H9 (cell line): ENCODE measurements at regions not wholly inside any gene's neighbourhood (a gene's known extent, or its start where the extent isn't known, plus 50 kb on each side); places are given as distances from the start of the nearest gene placed in this dataset.

Source experiments
- DNase-seq: peaks from one replicate; pipeline ENCODE4 v3.0.0-alpha.2; 2017
- H2AFZ ChIP-seq: one replicate; pipeline ENCODE4 v1.6.1; 2013; ENCODE audit warnings: mild to moderate bottlenecking, low read length, control low read depth, moderate library complexity
- H2AK5ac ChIP-seq: 2 replicates; pipeline ENCODE4 v1.6.1; 2013; ENCODE audit warnings: low read length, control low read depth, mixed read lengths; ENCODE audit not compliant: insufficient read length
- H2BK120ac ChIP-seq: one replicate; pipeline ENCODE4 v1.6.1; 2013; ENCODE audit warnings: low read depth, mild to moderate bottlenecking, low read length, control low read depth, inconsistent platforms; ENCODE audit not compliant: poor library complexity, severe bottlenecking
- H2BK12ac ChIP-seq: 2 replicates; pipeline ENCODE4 v1.6.1; 2013; ENCODE audit warnings: low read length, control low read depth, mixed read lengths, low read depth; ENCODE audit not compliant: insufficient read length
- H2BK15ac ChIP-seq: 2 replicates; pipeline ENCODE4 v1.6.1; 2013; ENCODE audit warnings: low read depth, low read length, control low read depth
- H2BK20ac ChIP-seq: one replicate; pipeline ENCODE4 v1.6.1; 2013; ENCODE audit warnings: low read depth, mild to moderate bottlenecking, low read length, control low read depth, inconsistent platforms; ENCODE audit not compliant: poor library complexity, severe bottlenecking
- H2BK5ac ChIP-seq: 2 replicates; pipeline ENCODE4 v1.6.1; 2013; ENCODE audit warnings: low read length, control low read depth, mixed read lengths; ENCODE audit not compliant: insufficient read length
- H3K14ac ChIP-seq: 2 replicates; pipeline ENCODE4 v1.6.1; 2013; ENCODE audit warnings: low read length, control low read depth; ENCODE audit not compliant: insufficient read depth
- H3K18ac ChIP-seq: 2 replicates; pipeline ENCODE4 v1.6.1; 2013; ENCODE audit warnings: low read depth, mild to moderate bottlenecking, mixed read lengths, low read length, control low read depth; ENCODE audit not compliant: insufficient read length
- H3K23ac ChIP-seq: 2 replicates; pipeline ENCODE4 v1.6.1; 2013; ENCODE audit warnings: low read length, control low read depth, mixed read lengths, low read depth; ENCODE audit not compliant: insufficient read length
- H3K23me2 ChIP-seq: 2 replicates; pipeline ENCODE4 v1.6.1; 2013; ENCODE audit warnings: low read depth, mild to moderate bottlenecking, mixed read lengths, low read length, control low read depth; ENCODE audit not compliant: insufficient read length, poor library complexity, severe bottlenecking
- H3K27ac ChIP-seq: 2 replicates; pipeline ENCODE4 v1.5.1; 2013; ENCODE audit warnings: low read length, control low read depth, mixed read lengths, low read depth; ENCODE audit not compliant: insufficient read length
- H3K27me3 ChIP-seq: 2 replicates; pipeline ENCODE4 v1.6.1; 2013; ENCODE audit warnings: low read length, control low read depth, inconsistent platforms; ENCODE audit not compliant: insufficient read depth
- H3K4ac ChIP-seq: 2 replicates; pipeline ENCODE4 v1.6.1; 2013; ENCODE audit warnings: low read depth, mild to moderate bottlenecking, control low read depth, inconsistent platforms, low read length, moderate library complexity
- H3K4me1 ChIP-seq: 2 replicates; pipeline ENCODE4 v1.6.1; 2013; ENCODE audit warnings: low read length, control low read depth, inconsistent platforms; ENCODE audit not compliant: insufficient read depth
- H3K4me2 ChIP-seq: 2 replicates; pipeline ENCODE4 v1.6.1; 2013; ENCODE audit warnings: low read length, control low read depth, mixed read lengths; ENCODE audit not compliant: insufficient read length, insufficient read depth
- H3K56ac ChIP-seq: 2 replicates; pipeline ENCODE4 v1.6.1; 2013; ENCODE audit warnings: low read depth, mild to moderate bottlenecking, mixed read lengths, low read length, control low read depth; ENCODE audit not compliant: insufficient read length
- H3K79me1 ChIP-seq: 2 replicates; pipeline ENCODE4 v1.6.1; 2013; ENCODE audit warnings: low read depth, mild to moderate bottlenecking, moderate library complexity, low read length, control low read depth, inconsistent platforms; ENCODE audit not compliant: insufficient read depth, poor library complexity, severe bottlenecking
- H3K79me2 ChIP-seq: 2 replicates; pipeline ENCODE4 v1.6.1; 2013; ENCODE audit warnings: low read length, control low read depth, inconsistent platforms; ENCODE audit not compliant: insufficient read depth
- H3K9ac ChIP-seq: 2 replicates; pipeline ENCODE4 v1.6.1; 2013; ENCODE audit warnings: low read length, control low read depth, mixed read lengths; ENCODE audit not compliant: insufficient read length; ENCODE audit errors: extremely low read depth
- H3K9me3 ChIP-seq: one replicate; pipeline ENCODE4 v1.6.1; 2013; ENCODE audit warnings: low read depth, low read length, inconsistent platforms; ENCODE audit not compliant: control insufficient read depth
- H3T11ph ChIP-seq: one replicate; pipeline ENCODE4 v1.6.1; 2013; ENCODE audit warnings: mild to moderate bottlenecking, low read length, control low read depth, inconsistent platforms
- H4K20me1 ChIP-seq: one replicate; pipeline ENCODE4 v1.6.1; 2013; ENCODE audit not compliant: control insufficient read depth, insufficient read length, insufficient read depth
- H4K5ac ChIP-seq: 2 replicates; pipeline ENCODE4 v1.6.1; 2013; ENCODE audit warnings: low read depth, mild to moderate bottlenecking, mixed read lengths, low read length, control low read depth; ENCODE audit not compliant: insufficient read length
- H4K8ac ChIP-seq: replicated peaks from 2 replicates; pipeline ENCODE4 v1.6.1; 2013; ENCODE audit warnings: low read length, control low read depth, mixed read lengths, low read depth; ENCODE audit not compliant: insufficient read length
- H4K91ac ChIP-seq: 2 replicates; pipeline ENCODE4 v1.6.1; 2013; ENCODE audit warnings: low read depth, mild to moderate bottlenecking, moderate library complexity, mixed read lengths, low read length, control low read depth; ENCODE audit not compliant: insufficient read length
- H3K27ac Mint-ChIP-seq, 3 experiments: 2 replicates in 2 of 3; 3 replicates in 1 of 3; pipeline ENCODE4 v1.8.0; 2020 to 2021; ENCODE audit warnings: mixed read lengths in 3 of 3, mild to moderate bottlenecking in 1 of 3, moderate library complexity in 1 of 3
- H3K27me3 Mint-ChIP-seq: 2 replicates; pipeline ENCODE4 v1.8.0; 2021; ENCODE audit warnings: low read depth, mild to moderate bottlenecking, moderate library complexity, mixed read lengths
- H3K36me3 Mint-ChIP-seq, 3 experiments: 2 replicates in 2 of 3; 3 replicates in 1 of 3; pipeline ENCODE4 v1.8.0; 2020 to 2021; ENCODE audit warnings: low read depth in 3 of 3, mixed read lengths in 3 of 3; ENCODE audit not compliant: insufficient read depth in 1 of 3
- H3K4me1 Mint-ChIP-seq, 2 experiments: 2 replicates each; pipeline ENCODE4 v1.8.0; 2020; ENCODE audit warnings: mixed read lengths in 2 of 2
- H3K4me3 Mint-ChIP-seq, 2 experiments: 2 replicates in 1 of 2; 3 replicates in 1 of 2; pipeline ENCODE4 v1.8.0; 2020 to 2021; ENCODE audit warnings: mild to moderate bottlenecking in 2 of 2, mixed read lengths in 2 of 2, moderate library complexity in 1 of 2
- H3K9me3 Mint-ChIP-seq, 2 experiments: 2 replicates in 1 of 2; 3 replicates in 1 of 2; pipeline ENCODE4 v1.8.0; 2020; ENCODE audit warnings: mild to moderate bottlenecking in 2 of 2, mixed read lengths in 2 of 2, moderate library complexity in 1 of 2
- CTCF ChIP-seq: fragments of 200-600 bp; sonication (generic); conservative IDR thresholded peaks from 3 replicates; pipeline ENCODE4 v1.8.0; 2021; ENCODE audit warnings: antibody characterized with exemption, mild to moderate bottlenecking
- WGBS: extraction: QIAGEN DNeasy Blood & Tissue Kit; methylation state at CpG from one replicate; pipeline ENCODE4 v1.1.7; 2013; ENCODE audit warnings: missing lambda C conversion rate, low lambda C conversion rate, mixed read lengths; ENCODE audit not compliant: insufficient read length; ENCODE audit errors: extremely low coverage; 5-methylcytosine and 5-hydroxymethylcytosine counted together

DNA sequence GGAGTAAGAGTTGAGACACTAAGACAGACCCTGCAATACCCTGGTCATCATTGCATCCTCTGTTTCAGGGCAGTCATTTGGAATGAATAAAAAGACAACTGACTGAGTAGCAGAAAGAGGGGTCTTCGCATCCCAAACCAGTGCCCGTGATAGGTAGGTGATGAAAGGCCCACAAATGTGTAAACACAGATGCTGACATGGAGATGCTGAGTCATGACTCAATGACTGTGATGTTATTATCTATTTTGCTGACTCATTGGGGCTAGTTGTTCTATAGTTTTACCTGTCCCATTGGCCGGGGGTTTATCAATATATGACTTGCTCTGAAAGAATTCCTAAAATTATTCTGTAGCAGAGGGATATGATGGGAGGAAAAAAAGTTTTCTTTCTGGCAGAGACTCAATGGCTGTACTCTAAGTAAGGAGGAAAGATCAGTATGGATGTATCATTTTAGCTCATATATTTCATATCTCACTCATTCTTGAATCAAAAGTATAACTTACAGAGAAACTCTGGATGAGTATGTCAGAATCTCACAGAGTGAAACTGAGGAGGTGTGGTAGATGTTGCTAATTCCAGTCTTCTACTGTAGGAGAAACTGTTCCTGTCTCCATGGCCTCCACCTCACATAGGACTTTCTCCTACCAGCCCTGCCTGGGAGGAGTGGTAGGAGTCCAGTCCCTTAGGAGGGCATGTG, 119.9 kb upstream of the PREP start:
- no peak overlapping the region for H4K8ac ChIP-seq
- H2BK5ac ChIP-seq, result no peak overlapping the region
- H3K27me3 ChIP-seq, result no peaks in the 10 kb centered on the region
- no peaks in the 10 kb centered on the region for H3K23me2 ChIP-seq
- no CpG with 5 or more reads among the region's 3 CpGs for WGBS
- H3K36me3 Mint-ChIP-seq, result no peaks in the 10 kb centered on the region; a peak in 1 of 7 replicates
- H3K9ac ChIP-seq, result no peak overlapping the region
- H3K79me1 ChIP-seq, result no peaks in the 10 kb centered on the region
- H2AFZ ChIP-seq, result no peak overlapping the region
- H3K27ac ChIP-seq, result no peak overlapping the region
- no peaks in the 10 kb centered on the region for H3K9me3 ChIP-seq
- H2BK20ac ChIP-seq, result no peak overlapping the region
- peaks cover 4% of the 10 kb centered on the region in 2 experiments; a peak in 4 of 5 replicates for H3K9me3 Mint-ChIP-seq
- H3K56ac ChIP-seq, result no peak overlapping the region
- no peak for DNase-seq
- H3K14ac ChIP-seq, result no peak overlapping the region
- no peak overlapping the region for H2AK5ac ChIP-seq
- H3K4me2 ChIP-seq, result no peak overlapping the region
- H3K79me2 ChIP-seq, result no peaks in the 10 kb centered on the region; the same call in 1 of the 2 replicates
- no peak overlapping the region for H3K4me3 Mint-ChIP-seq
- H2BK120ac ChIP-seq, result no peak overlapping the region
- no peak overlapping the region for H3K27ac Mint-ChIP-seq
- no peak overlapping the region for H3K23ac ChIP-seq
- H4K20me1 ChIP-seq, result no peaks in the 10 kb centered on the region
- H3K4ac ChIP-seq, result no peak overlapping the region
- no peaks in the 10 kb centered on the region; the same call in 1 of the 2 replicates for H3K27me3 Mint-ChIP-seq
- H3K18ac ChIP-seq, result no peak overlapping the region
- no peaks in the 10 kb centered on the region for H3K4me1 Mint-ChIP-seq
- no peak overlapping the region for H3T11ph ChIP-seq
- no peak overlapping the region for H4K5ac ChIP-seq
- TF ChIP-seq CTCF, result no peak
- no peaks in the 10 kb centered on the region for H3K4me1 ChIP-seq
- no peak overlapping the region for H2BK12ac ChIP-seq
- no peak overlapping the region for H2BK15ac ChIP-seq
- no peak overlapping the region for H4K91ac ChIP-seq
